ENCODE measurements at regions not wholly inside any gene's neighbourhood (a gene's known extent, or its start where the extent isn't known, plus 50 kb on each side); places are given as distances from the start of the nearest gene placed in this dataset.

GRCh38 chr13:74464670-74465069, 330.5 kb upstream of the KLF12 start:
- Histone ChIP-seq H3K27me3 (ENCODE audit: control insufficient read depth, low read length) (peaks cover 10% of the 10 kb centered on the region), H3K4me2 (ENCODE audit: low read length) (no peak overlapping the region), H3K79me2 (ENCODE audit: control insufficient read depth, low read length) (no peaks in the 10 kb centered on the region), H3K36me3 (ENCODE audit: control insufficient read depth, low read length) (no peaks in the 10 kb centered on the region), H3F3A (ENCODE audit: control insufficient read depth, insufficient read depth) (no peaks in the 10 kb centered on the region), H3K27ac (ENCODE audit: low read depth, low read length) (no peak overlapping the region), H3K4me1 (ENCODE audit: control insufficient read depth, low read length) (no peaks in the 10 kb centered on the region), H4K20me1 (ENCODE audit: control insufficient read depth, insufficient read depth, low read depth, low read length) (no peaks in the 10 kb centered on the region), H3K4me3 (ENCODE audit: low read length) (no peak overlapping the region), H3K9me3 (ENCODE audit: control insufficient read depth, insufficient read depth, low read length) (no peaks in the 10 kb centered on the region), H3K9me2 (replicated peaks; ENCODE audit: control insufficient read depth, low read length) (no peaks in the 10 kb centered on the region; the same call in 1 of the 2 replicates)
- TF ChIP-seq EZH2phosphoT487 (IDR thresholded peaks at IDR 0.05; ENCODE audit: borderline replicate concordance, low read length) = no peak
- no peak for TF ChIP-seq CTCF (IDR thresholded peaks at IDR 0.05; ENCODE audit: low read depth, low read length, poor library complexity, severe bottlenecking)

GRCh38 chr13:74461011-74461410, 326.8 kb upstream of the KLF12 start:
- H3K4me1 ChIP-seq (ENCODE audit: control insufficient read depth, low read length) = no peaks in the 10 kb centered on the region
- H3K9me2 ChIP-seq (replicated peaks; ENCODE audit: control insufficient read depth, low read length) = no peaks in the 10 kb centered on the region
- H4K20me1 ChIP-seq (ENCODE audit: control insufficient read depth, insufficient read depth, low read depth, low read length) = no peaks in the 10 kb centered on the region
- no peaks in the 10 kb centered on the region for H3K36me3 ChIP-seq (ENCODE audit: control insufficient read depth, low read length)
- peaks cover 4% of the 10 kb centered on the region; the same call in 1 of the 2 replicates for H3K27me3 ChIP-seq (ENCODE audit: control insufficient read depth, low read length)
- no peak overlapping the region for H3K4me2 ChIP-seq (ENCODE audit: low read length)
- no peaks in the 10 kb centered on the region for H3K9me3 ChIP-seq (ENCODE audit: control insufficient read depth, insufficient read depth, low read length)
- H3F3A ChIP-seq (ENCODE audit: control insufficient read depth, insufficient read depth) = no peaks in the 10 kb centered on the region
- H3K79me2 ChIP-seq (ENCODE audit: control insufficient read depth, low read length) = no peaks in the 10 kb centered on the region
- H3K4me3 ChIP-seq (ENCODE audit: low read length) = no peak overlapping the region
- no peak overlapping the region for H3K27ac ChIP-seq (ENCODE audit: low read depth, low read length)
- TF ChIP-seq EZH2phosphoT487 (IDR thresholded peaks at IDR 0.05; ENCODE audit: borderline replicate concordance, low read length) (no peak), CTCF (IDR thresholded peaks at IDR 0.05; ENCODE audit: low read depth, low read length, poor library complexity, severe bottlenecking) (no peak)

- Histone ChIP-seq H4K20me1 (ENCODE audit: control insufficient read depth, insufficient read depth, low read depth, low read length) (no peaks in the 10 kb centered on the region), H3K27ac (ENCODE audit: low read depth, low read length) (no peak overlapping the region), H3F3A (ENCODE audit: control insufficient read depth, insufficient read depth) (no peaks in the 10 kb centered on the region), H3K9me2 (replicated peaks; ENCODE audit: control insufficient read depth, low read length) (no peaks in the 10 kb centered on the region), H3K4me1 (ENCODE audit: control insufficient read depth, low read length) (peaks cover 11% of the 10 kb centered on the region), H3K4me2 (ENCODE audit: low read length) (no peak overlapping the region), H3K27me3 (ENCODE audit: control insufficient read depth, low read length) (no peaks in the 10 kb centered on the region), H3K36me3 (ENCODE audit: control insufficient read depth, low read length) (no peaks in the 10 kb centered on the region), H3K4me3 (ENCODE audit: low read length) (no peak overlapping the region), H3K9me3 (ENCODE audit: control insufficient read depth, insufficient read depth, low read length) (no peaks in the 10 kb centered on the region), H3K79me2 (ENCODE audit: control insufficient read depth, low read length) (no peaks in the 10 kb centered on the region)
- no peak for TF ChIP-seq CTCF (IDR thresholded peaks at IDR 0.05; ENCODE audit: low read depth, low read length, poor library complexity, severe bottlenecking)
- no peak for TF ChIP-seq EZH2phosphoT487 (IDR thresholded peaks at IDR 0.05; ENCODE audit: borderline replicate concordance, low read length)
These were observed 318.7 kb upstream of the KLF12 start for GRCh38 chr13:74452881-74453280.

GRCh38 chr13:74452176-74452575, 318.0 kb upstream of the KLF12 start:
- H3K9me2 ChIP-seq (replicated peaks; ENCODE audit: control insufficient read depth, low read length) = no peaks in the 10 kb centered on the region
- no peak overlapping the region for H3K4me2 ChIP-seq (ENCODE audit: low read length)
- H4K20me1 ChIP-seq (ENCODE audit: control insufficient read depth, insufficient read depth, low read depth, low read length) = no peaks in the 10 kb centered on the region
- peaks cover 11% of the 10 kb centered on the region for H3K4me1 ChIP-seq (ENCODE audit: control insufficient read depth, low read length)
- H3K27ac ChIP-seq (ENCODE audit: low read depth, low read length) = no peak overlapping the region
- TF ChIP-seq CTCF (IDR thresholded peaks at IDR 0.05; ENCODE audit: low read depth, low read length, poor library complexity, severe bottlenecking) (no peak), EZH2phosphoT487 (IDR thresholded peaks at IDR 0.05; ENCODE audit: borderline replicate concordance, low read length) (no peak)
- no peaks in the 10 kb centered on the region for H3K36me3 ChIP-seq (ENCODE audit: control insufficient read depth, low read length)
- no peaks in the 10 kb centered on the region for H3K9me3 ChIP-seq (ENCODE audit: control insufficient read depth, insufficient read depth, low read length)
- no peaks in the 10 kb centered on the region for H3F3A ChIP-seq (ENCODE audit: control insufficient read depth, insufficient read depth)
- no peaks in the 10 kb centered on the region for H3K79me2 ChIP-seq (ENCODE audit: control insufficient read depth, low read length)
- no peaks in the 10 kb centered on the region for H3K27me3 ChIP-seq (ENCODE audit: control insufficient read depth, low read length)
- no peak overlapping the region for H3K4me3 ChIP-seq (ENCODE audit: low read length)
